Ovary (tissue), 7 donors: ENCODE measurements at regions not wholly inside any gene's neighbourhood (a gene's known extent, or its start where the extent isn't known, plus 50 kb on each side); places are given as distances from the start of the nearest gene placed in this dataset.

Experiments used
- DNase-seq, 5 donors: peaks; one replicate each; pipeline ENCODE4 v3.0.0-alpha.2; 2019 to 2020
- H3K27ac ChIP-seq, 2 donors: fragments of 200-600 bp; one replicate each; pipeline versions ENCODE4 v1.5.1 to v1.8.0; 2019 to 2022
- H3K27me3 ChIP-seq: fragments of 200-600 bp; one replicate; pipeline ENCODE4 v1.8.0; 2022
- H3K36me3 ChIP-seq: fragments of 200-600 bp; sonication (generic); one replicate; pipeline ENCODE4 v1.5.1; 2019
- H3K4me1 ChIP-seq: one replicate; pipeline ENCODE4 v1.8.1; 2013; ENCODE audit warnings: mild to moderate bottlenecking, moderate library complexity; ENCODE audit not compliant: insufficient read depth
- H3K4me3 ChIP-seq: fragments of 200-600 bp; sonication (generic); one replicate; pipeline ENCODE4 v1.5.1; 2017
- H3K9me3 ChIP-seq, 2 donors: fragments of 200-600 bp in 1 of 2; sonication (generic) in 1 of 2; one replicate each; pipeline versions ENCODE4 v1.5.1 to v1.8.1; 2013 to 2019; ENCODE audit warnings: mild to moderate bottlenecking in 1 of 2, moderate library complexity in 1 of 2
- EP300 ChIP-seq: sonication (generic); formaldehyde crosslinking; IDR thresholded peaks from one replicate; pipeline ENCODE4 v1.6.1; 2017; ENCODE audit warnings: antibody characterized with exemption
- POLR2A ChIP-seq: fragments of 450-650 bp; IDR thresholded peaks from one replicate; pipeline ENCODE4 v1.6.1; 2017; ENCODE audit warnings: antibody characterized with exemption, mild to moderate bottlenecking, moderate library complexity
- WGBS, 3 donors: extraction: QIAGEN DNeasy Blood & Tissue Kit in 1 of 3; methylation state at CpG; one replicate each; pipeline versions ENCODE4 v1.1.5 to v1.1.7; 2013 to 2017; 5-methylcytosine and 5-hydroxymethylcytosine counted together
- intact Hi-C, 4 donors: fragments of 100-400 bp; cut with DNase I; formaldehyde crosslinking; loops; one replicate each; pipeline versions ENCODE4 v1.11.0 to v1.15.1; 2022 to 2023
- TF ChIP-seq, protein P1 (sequence below), 3 donors: fragments of 450-650 bp in 2 of 3; fragments of 200-600 bp in 1 of 3; IDR thresholded peaks; one replicate each; pipeline versions ENCODE4 v1.5.1 to v1.8.0; 2016 to 2022; ENCODE audit warnings: antibody characterized with exemption in 3 of 3, mild to moderate bottlenecking in 1 of 3
- donor health status: DM: no; HTN: no; CAD: no; lungs with moderate emphysema.
- donor health status: DM: no; HTN: no; CAD: no.
- donor health status: Bipolar disorder and iron deficiency.
- donor health status: DM: no; HTN: no; CAD: no.
- donor health status: DM: yes; HTN: yes; CAD: no.

DNA sequence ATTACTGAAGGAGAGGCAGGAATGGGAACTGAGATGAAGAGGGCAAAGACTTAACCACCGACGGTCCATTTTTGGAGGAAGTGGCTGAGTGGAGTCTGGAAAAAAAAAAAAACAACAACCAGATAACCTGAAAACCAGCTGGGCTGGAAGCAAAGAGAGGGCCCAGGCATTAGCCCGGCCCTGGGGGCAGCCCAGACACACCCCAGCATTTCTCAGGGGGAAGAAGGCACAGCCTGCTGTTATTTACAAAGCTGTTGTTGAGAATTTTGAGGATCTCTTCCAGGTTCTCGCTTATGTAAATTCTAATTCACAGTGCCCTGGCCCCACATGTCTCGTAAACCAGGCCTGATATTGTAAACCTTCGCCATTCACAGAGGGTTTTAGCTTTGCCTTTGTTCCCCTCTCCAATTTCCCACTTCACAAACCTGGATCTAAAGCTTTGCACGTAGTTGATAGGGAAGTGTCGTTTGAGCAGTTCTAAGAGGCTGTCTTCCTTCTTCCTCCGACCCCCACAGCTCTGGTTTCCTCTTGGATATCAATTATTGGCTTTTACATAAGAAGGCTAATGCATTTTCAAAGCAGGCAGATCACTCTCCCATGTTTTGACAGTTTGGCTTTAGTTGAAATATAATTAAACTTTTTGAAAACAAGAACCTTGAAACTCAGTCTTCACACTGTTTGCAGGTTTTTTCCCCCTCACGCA lies 161.8 kb upstream of the IRF2BP2 start:
- intact Hi-C loops = no loop called here

DNA sequence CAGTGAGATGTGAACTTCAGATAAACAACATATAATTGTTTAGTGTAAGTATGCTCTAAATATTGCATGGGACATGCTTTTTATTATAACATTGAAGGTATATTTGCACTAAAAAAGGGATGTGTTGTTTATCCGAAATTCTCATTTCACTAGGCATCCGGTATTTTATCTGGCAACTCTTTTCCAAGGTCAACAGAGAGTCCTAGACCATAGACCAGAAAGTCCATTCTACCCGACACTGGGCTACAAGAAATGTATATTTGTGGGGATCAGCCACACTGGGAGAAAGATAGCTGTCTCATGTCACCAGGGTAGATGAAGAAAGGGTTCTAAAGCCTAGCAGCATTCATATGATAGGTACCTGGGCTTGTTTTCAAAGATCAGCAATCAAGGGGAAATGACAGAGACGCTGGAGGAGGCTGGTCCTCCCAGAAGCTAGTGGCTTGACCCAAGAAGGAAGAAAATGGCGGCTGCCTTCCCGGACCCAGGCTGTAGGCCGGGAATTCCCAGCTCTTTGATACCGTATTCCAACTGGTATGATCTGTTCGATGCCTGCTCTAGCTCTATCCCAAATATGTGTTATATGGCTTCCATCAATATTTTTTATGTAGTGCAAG lies 161.1 kb upstream of the IRF2BP2 start:
- H3K36me3 ChIP-seq = no peaks in the 10 kb centered on the region
- intact Hi-C loops = no loop called here
- TF ChIP-seq EP300 (no peak), POLR2A (no peak)
- TF ChIP-seq, protein P1, sequence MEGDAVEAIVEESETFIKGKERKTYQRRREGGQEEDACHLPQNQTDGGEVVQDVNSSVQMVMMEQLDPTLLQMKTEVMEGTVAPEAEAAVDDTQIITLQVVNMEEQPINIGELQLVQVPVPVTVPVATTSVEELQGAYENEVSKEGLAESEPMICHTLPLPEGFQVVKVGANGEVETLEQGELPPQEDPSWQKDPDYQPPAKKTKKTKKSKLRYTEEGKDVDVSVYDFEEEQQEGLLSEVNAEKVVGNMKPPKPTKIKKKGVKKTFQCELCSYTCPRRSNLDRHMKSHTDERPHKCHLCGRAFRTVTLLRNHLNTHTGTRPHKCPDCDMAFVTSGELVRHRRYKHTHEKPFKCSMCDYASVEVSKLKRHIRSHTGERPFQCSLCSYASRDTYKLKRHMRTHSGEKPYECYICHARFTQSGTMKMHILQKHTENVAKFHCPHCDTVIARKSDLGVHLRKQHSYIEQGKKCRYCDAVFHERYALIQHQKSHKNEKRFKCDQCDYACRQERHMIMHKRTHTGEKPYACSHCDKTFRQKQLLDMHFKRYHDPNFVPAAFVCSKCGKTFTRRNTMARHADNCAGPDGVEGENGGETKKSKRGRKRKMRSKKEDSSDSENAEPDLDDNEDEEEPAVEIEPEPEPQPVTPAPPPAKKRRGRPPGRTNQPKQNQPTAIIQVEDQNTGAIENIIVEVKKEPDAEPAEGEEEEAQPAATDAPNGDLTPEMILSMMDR (IDR thresholded peaks at IDR 0.05) = no peak
- 88 to 92% (median 89%) methylated on average over 9 of the region's 9 CpGs for WGBS, 3 donors
- H3K27me3 ChIP-seq = no peaks in the 10 kb centered on the region
- H3K27ac ChIP-seq = no peak overlapping the region
- no peak for DNase-seq
- no peak overlapping the region for H3K4me3 ChIP-seq
- no peaks in the 10 kb centered on the region for H3K4me1 ChIP-seq
- H3K9me3 ChIP-seq = no peaks in the 10 kb centered on the region

More for the DNA sequence above, 161.8 kb upstream of the IRF2BP2 start:
- WGBS, 3 donors = 69 to 80% (median 72%) methylated on average over 10 of the region's 10 CpGs
- TF ChIP-seq POLR2A (no peak), EP300 (no peak)
- Histone ChIP-seq H3K4me1 (no peaks in the 10 kb centered on the region), H3K4me3 (no peak overlapping the region), H3K9me3 (no peaks in the 10 kb centered on the region), H3K27me3 (no peaks in the 10 kb centered on the region), H3K36me3 (no peaks in the 10 kb centered on the region), H3K27ac (no peak overlapping the region)
- no peak for DNase-seq

DNA sequence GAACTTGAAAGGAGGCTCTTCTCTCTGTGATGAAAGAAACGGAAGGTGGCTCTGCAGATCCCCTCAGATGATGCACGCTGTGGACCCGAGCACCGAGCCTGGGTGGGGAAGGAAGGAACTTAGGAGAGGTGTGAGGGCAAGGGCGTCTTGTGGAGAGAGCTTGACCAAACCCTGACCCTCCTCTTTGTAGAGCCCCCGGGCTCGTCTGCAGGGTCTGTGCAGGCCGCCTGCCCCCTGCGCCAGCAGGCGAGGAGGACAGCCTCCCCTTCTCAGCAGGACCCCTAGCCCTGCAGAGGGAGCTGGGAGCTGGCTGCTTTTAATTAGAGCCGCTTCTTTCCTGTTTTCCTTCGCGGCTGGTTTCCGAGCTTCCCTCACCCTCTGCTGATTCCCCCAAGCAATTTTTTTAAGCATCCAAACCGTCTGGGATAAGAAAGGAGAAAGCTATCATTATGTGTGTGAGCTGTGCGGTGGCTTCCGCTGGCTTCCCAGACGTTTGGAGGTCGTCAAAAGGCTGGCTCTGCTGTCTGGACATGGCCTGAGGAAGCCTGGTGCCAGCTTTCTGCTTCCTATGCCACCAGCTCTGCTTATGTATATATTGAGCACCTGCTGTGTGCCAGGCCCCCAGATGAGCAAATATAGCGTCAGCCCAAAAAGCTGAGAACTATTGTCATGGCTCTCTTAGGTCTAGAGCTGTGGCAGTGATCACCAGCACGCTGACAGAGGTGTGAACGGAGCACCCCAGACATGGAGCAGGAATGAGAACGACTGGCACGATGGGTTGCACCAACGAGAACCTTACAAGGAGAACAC lies 160.2 kb upstream of the IRF2BP2 start:
- intact Hi-C loops = no loop called here
- Histone ChIP-seq H3K27me3 (no peaks in the 10 kb centered on the region), H3K4me3 (no peak overlapping the region), H3K27ac (no peak overlapping the region), H3K36me3 (no peaks in the 10 kb centered on the region), H3K9me3 (no peaks in the 10 kb centered on the region), H3K4me1 (no peaks in the 10 kb centered on the region)
- WGBS, 3 donors = 47 to 52% (median 51%) methylated on average over 25 of the region's 25 CpGs
- TF ChIP-seq EP300 (no peak), POLR2A (no peak)
- TF ChIP-seq, protein P1 (IDR thresholded peaks at IDR 0.05) = no peak
- DNase-seq = peak in 1 of 5 donors; percentile 8

DNA sequence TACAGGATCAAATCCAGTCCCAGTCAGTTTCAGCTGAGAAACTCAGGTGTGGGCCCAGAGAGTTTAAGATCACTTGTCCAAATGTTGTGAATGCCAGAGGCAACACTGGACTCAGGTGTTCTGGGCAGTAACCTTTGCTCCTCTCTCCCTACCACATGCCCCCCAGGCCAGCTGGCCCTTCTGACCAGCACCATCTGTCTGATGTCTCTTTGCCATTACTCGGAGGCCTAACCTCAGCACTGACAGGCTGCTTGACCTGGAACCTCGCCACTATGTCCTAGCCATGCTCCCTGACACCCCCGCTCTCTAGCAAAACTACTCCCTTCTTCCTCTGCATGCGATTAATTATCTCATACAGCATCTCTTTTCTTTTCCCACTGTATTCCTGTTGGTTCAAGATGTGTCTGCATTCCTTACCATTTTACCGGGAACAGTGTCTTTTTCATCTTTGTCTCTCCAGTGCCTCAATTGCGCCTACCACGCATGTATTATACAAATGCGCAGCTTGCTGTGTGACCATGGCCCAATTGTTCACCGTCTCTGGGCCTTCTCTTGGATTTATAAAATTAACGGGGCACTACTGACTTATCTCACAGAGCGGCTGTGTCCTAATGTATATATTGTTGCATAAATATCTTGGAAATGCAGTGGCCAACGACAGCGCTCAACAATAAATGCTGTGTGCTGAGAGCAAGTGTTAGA lies 159.5 kb upstream of the IRF2BP2 start:
- intact Hi-C loops = no loop called here
- DNase-seq = peak in 1 of 5 donors; percentile 11
- TF ChIP-seq, protein P1 (IDR thresholded peaks at IDR 0.05) = no peak
- no peak for TF ChIP-seq EP300
- TF ChIP-seq POLR2A = no peak
- no peaks in the 10 kb centered on the region for H3K36me3 ChIP-seq
- H3K4me3 ChIP-seq = no peak overlapping the region
- 88 to 91% (median 90%) methylated on average over 13 of the region's 13 CpGs for WGBS, 3 donors
- no peaks in the 10 kb centered on the region for H3K9me3 ChIP-seq
- H3K27me3 ChIP-seq = no peaks in the 10 kb centered on the region
- H3K4me1 ChIP-seq = no peaks in the 10 kb centered on the region
- H3K27ac ChIP-seq = no peak overlapping the region
